ENCODE measurements at regions not wholly inside any gene's neighbourhood (a gene's known extent, or its start where the extent isn't known, plus 50 kb on each side); places are given as distances from the start of the nearest gene placed in this dataset.

DNA sequence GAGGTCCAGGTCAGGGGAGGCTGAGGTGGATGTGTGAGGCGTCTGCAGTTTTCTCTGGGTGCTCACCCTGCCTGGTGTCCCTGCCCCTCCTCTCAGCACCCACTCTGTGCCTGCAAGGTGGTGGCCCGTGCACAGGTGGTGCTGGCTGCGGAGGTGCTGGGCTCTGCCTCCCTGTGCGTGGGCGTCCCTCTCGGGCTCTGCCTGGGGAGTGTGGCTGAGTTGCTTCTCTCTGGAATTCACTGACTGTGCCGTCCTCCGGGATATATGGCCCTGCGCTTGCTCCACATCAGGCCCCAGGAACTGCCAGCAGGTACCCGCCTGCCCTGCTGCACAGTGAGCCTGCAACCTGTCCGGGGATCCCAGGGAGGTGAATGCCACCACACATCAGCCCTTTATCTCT is 379.1 kb downstream of the TMEM121 start:
- TF ChIP-seq POLR2AphosphoS5 (IDR thresholded peaks at IDR 0.05; ENCODE audit: low read depth, low read length) (no peak), POLR2A (IDR thresholded peaks at IDR 0.05; ENCODE audit: low read depth, low read length) (no peak), TAF1 (IDR thresholded peaks at IDR 0.05; ENCODE audit: low read depth, low read length) (no peak), SPI1 (IDR thresholded peaks at IDR 0.05; ENCODE audit: low read depth, low read length) (no peak)
